ENCODE measurements at regions not wholly inside any gene's neighbourhood (a gene's known extent, or its start where the extent isn't known, plus 50 kb on each side); places are given as distances from the start of the nearest gene placed in this dataset.
A peak's percentile ranks its signal among the peaks of the same experiment; 100 is the strongest.
"Not testable (repeated sequence)": the region's sequence is repeated elsewhere in the genome, so short reads cannot be mapped to it uniquely, and the experiment has no call there.

DNA sequence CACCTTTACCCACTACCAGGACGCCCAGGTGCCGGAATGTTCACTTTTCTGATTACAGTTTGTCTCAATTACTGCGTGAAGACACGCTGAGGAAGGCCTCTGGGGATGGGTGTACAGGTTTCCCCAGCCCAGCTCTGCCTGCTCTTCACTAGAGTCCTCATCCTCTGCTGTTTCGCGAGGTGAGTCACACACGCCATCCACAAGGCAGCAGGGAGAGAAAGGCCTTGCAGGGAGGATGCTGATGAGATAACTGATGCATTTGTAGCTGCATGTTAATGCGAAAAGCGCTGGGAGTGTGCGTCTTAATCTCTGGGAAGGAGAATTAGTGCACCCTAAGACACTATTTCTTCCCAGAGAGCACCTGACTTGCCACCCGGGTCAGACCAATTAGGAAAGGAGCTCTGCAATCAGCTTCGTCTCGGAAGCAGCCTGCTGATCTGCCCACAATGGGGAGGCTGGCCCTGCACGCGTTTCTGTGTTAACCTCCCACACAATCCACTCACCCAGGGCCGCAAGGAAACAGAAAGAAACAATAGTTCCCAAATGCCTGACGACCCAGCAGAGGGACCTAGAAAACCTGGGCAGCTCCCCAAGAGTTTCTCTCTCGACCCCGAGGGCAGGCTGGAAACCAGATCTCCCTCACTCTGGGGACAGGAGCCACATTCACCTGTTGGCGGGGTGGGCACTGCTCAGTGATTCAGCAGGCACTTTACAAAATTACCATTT is 578.7 kb downstream of the GLRX3 start:
- H3K36me3 ChIP-seq (ENCODE audit: control insufficient read depth, insufficient read depth, low read length), result no peaks in the 10 kb centered on the region
- H3K4me3 ChIP-seq (ENCODE audit: low read depth, low read length), result no peak overlapping the region
- no peaks in the 10 kb centered on the region for H3K27me3 ChIP-seq (ENCODE audit: control insufficient read depth, insufficient read depth, low read length)
- FAIRE-seq (no peak), DNase-seq (ENCODE audit: low read depth) (no peak)
- TF ChIP-seq, protein P1, sequence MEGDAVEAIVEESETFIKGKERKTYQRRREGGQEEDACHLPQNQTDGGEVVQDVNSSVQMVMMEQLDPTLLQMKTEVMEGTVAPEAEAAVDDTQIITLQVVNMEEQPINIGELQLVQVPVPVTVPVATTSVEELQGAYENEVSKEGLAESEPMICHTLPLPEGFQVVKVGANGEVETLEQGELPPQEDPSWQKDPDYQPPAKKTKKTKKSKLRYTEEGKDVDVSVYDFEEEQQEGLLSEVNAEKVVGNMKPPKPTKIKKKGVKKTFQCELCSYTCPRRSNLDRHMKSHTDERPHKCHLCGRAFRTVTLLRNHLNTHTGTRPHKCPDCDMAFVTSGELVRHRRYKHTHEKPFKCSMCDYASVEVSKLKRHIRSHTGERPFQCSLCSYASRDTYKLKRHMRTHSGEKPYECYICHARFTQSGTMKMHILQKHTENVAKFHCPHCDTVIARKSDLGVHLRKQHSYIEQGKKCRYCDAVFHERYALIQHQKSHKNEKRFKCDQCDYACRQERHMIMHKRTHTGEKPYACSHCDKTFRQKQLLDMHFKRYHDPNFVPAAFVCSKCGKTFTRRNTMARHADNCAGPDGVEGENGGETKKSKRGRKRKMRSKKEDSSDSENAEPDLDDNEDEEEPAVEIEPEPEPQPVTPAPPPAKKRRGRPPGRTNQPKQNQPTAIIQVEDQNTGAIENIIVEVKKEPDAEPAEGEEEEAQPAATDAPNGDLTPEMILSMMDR (IDR thresholded peaks at IDR 0.05; ENCODE audit: insufficient read depth, low read length, severe bottlenecking), result no peak

DNA sequence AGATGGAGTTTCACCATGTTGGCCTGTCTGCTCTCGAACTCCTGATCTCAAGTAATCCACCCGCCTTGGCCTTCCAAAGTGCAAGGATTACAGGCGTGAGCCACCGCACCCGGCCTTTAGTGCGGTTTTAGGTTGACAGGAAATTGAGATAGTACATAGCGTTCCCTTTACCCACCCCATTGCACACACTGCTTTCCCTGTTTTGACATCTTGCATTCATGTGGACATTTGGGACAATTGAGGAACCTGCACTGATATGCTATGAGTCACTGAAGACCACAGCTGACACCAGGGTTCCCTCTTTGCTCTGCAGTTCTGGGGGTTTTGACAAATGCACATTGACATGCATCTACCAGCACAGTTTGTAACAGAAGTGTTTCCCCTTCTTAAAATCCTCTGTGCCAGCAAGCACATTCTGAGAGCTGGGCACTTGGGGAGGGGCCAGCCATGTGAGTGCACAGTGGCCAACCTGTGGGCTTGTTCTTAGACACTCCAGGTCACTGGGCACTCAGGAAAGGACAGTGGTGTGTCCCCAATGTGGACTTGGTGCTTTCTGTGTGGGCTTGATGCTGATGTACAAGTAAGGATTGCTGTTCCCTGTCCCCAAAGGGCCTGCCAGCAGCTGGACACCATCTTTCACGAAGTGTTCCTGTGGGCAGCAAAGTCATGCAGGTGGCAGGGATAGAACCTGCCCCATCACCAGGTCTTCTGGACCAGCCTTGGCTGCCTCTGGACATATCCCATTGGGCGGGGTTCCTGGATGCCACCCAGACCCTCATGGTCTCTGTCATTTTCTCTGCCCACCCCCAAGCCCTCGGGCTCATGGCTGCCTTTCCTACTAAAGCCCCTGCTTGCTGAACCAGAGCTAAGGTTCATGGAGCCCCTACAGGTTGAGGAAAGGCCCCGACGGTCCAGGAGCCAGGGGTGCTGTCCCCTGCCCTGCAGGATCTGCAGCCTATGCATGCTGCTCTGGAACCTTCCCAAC is 579.8 kb downstream of the GLRX3 start:
- H3K36me3 ChIP-seq (ENCODE audit: control insufficient read depth, insufficient read depth, low read length), result no peaks in the 10 kb centered on the region
- FAIRE-seq (peak; percentile 18), DNase-seq (ENCODE audit: low read depth) (no peak)
- no peaks in the 10 kb centered on the region for H3K27me3 ChIP-seq (ENCODE audit: control insufficient read depth, insufficient read depth, low read length)
- H3K4me3 ChIP-seq (ENCODE audit: low read depth, low read length), result no peak overlapping the region
- TF ChIP-seq, protein P1 (IDR thresholded peaks at IDR 0.05; ENCODE audit: insufficient read depth, low read length, severe bottlenecking), result no peak

DNA sequence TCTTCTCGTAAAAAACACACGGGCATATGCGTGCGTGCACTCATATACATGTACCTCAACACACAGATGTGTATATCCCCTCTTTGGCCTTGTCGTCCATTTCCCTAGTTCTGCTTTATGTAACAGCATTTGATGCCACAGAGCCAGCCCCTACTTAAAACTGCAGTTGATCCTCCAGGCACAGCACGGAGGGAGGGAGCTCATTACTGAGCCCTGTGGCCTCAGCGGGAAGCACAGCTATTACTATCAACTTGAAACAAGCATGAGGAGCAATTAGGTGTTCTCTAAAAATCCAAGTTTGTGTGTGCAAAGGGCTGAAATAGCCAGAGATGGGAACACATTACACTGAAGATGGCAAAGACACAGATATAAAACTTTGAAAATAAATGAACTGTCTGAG is 580.9 kb downstream of the GLRX3 start:
- no peak overlapping the region for H3K4me3 ChIP-seq (ENCODE audit: low read depth, low read length)
- no peaks in the 10 kb centered on the region for H3K36me3 ChIP-seq (ENCODE audit: control insufficient read depth, insufficient read depth, low read length)
- H3K27me3 ChIP-seq (ENCODE audit: control insufficient read depth, insufficient read depth, low read length), result no peaks in the 10 kb centered on the region
- FAIRE-seq, result no peak
- no peak for DNase-seq (ENCODE audit: low read depth)
- TF ChIP-seq, protein P1 (IDR thresholded peaks at IDR 0.05; ENCODE audit: insufficient read depth, low read length, severe bottlenecking), result no peak

DNA sequence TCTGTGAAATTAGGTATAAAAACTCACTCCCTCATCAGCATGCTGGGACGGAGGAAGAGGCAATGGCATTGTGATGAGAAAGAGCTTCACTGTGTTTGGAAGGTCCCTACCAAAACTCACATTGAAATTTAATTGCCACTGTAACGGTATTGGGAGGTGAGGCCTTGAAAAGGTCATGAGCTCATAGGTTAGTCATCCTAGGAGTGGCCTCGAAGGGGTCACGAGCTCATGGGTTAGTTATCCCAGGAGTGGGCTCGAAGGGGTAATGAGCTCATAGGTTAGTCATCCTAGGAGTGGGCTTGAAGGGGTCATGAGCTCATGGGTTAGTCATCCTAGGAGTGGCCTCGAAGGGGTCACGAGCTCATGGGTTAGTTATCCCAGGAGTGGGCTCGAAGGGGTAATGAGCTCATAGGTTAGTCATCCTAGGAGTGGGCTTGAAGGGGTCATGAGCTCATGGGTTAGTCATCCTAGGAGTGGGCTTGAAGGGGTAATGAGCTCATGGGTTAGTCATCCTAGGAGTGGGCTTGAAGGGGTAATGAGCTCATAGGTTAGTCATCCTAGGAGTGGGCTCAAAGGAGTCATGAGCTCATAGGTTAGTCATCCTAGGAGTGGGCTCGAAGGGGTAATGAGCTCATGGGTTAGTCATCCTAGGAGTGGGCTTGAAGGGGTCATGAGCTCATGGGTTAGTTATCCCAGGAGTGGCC is 582.7 kb downstream of the GLRX3 start:
- H3K36me3 ChIP-seq (ENCODE audit: control insufficient read depth, insufficient read depth, low read length); H3K27me3 ChIP-seq (ENCODE audit: control insufficient read depth, insufficient read depth, low read length); H3K4me3 ChIP-seq (ENCODE audit: low read depth, low read length); DNase-seq (ENCODE audit: low read depth): not testable (repeated sequence)
- FAIRE-seq, result peak; percentile 83

DNA sequence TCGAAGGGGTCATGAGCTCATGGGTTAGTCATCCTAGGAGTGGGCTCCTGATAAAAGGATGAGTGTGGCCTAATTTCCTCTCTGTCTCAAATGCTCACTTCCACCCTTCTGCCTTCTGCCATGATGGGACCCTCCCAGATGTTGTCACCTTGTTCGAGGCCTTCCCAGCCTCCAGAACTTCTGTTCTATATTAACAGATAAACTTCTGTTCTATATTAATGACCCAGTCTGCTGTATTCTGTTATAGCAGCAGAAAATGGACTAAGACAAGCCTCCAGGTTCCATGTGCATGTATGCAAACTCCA is 583.2 kb downstream of the GLRX3 start:
- DNase-seq (ENCODE audit: low read depth), result no peak
- H3K27me3 ChIP-seq (ENCODE audit: control insufficient read depth, insufficient read depth, low read length), result no peaks in the 10 kb centered on the region
- TF ChIP-seq, protein P1 (IDR thresholded peaks at IDR 0.05; ENCODE audit: insufficient read depth, low read length, severe bottlenecking), result no peak
- H3K4me3 ChIP-seq (ENCODE audit: low read depth, low read length), result no peak overlapping the region
- FAIRE-seq, result no peak
- H3K36me3 ChIP-seq (ENCODE audit: control insufficient read depth, insufficient read depth, low read length), result no peaks in the 10 kb centered on the region

DNA sequence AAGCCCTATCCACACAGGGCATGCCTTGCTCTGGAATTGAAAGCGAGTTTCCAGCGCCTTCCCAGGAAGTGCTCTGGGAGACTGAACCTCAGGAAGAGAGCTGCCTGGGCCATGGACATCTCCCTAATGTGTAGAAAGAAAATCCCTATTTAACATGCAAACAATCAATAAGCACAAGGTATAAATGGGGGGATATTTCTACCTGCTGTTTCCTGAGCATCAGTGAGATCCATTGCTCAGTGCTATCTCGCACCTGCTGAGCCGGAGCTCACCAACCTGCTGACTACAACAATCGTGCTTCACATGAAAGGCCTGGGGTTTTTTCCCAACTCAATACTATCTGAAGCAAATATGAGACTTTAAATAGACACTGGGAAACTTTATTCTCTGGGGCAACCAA is 584.0 kb downstream of the GLRX3 start:
- DNase-seq (ENCODE audit: low read depth) (no peak), FAIRE-seq (no peak)
- no peak overlapping the region for H3K4me3 ChIP-seq (ENCODE audit: low read depth, low read length)
- H3K36me3 ChIP-seq (ENCODE audit: control insufficient read depth, insufficient read depth, low read length), result no peaks in the 10 kb centered on the region
- TF ChIP-seq, protein P1 (IDR thresholded peaks at IDR 0.05; ENCODE audit: insufficient read depth, low read length, severe bottlenecking), result no peak
- no peaks in the 10 kb centered on the region for H3K27me3 ChIP-seq (ENCODE audit: control insufficient read depth, insufficient read depth, low read length)

Measured in bronchial epithelial cell (primary cell).